ENCODE measurements at regions not wholly inside any gene's neighbourhood (a gene's known extent, or its start where the extent isn't known, plus 50 kb on each side); places are given as distances from the start of the nearest gene placed in this dataset.

DNA sequence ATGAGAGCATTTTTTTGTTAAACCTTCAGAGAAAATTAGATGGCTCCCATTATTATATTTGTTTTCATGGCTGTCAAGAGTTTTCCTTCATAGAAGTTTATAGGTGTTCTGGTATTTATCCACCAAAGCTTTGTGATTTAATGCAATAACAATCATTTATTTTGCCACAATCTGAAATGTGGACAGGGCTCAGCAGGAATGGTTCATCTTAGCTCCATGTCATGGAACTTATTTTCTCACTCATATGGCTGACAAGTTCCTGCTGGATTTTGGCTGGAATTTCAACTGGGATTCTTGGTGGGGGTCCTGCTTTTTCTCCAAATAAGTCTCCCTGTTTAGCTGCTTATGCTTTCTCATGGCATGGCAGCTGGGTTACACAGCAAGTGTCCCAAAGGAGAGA, 876.7 kb downstream of the QKI start:
- Histone ChIP-seq H3K36me3 (no peaks in the 10 kb centered on the region), H3K27ac (replicated peaks in 1 of 4) (no peak overlapping the region), H3K27me3 (no peaks in the 10 kb centered on the region), H3K4me3 (no peak overlapping the region), H3K9me3 (peaks cover 0 to 20% (median 11%) of the 10 kb centered on the region in 4 donors), H3K4me1 (no peaks in the 10 kb centered on the region)
- DNase-seq (ENCODE audit: extremely low spot score) = no peak
- no peak for TF ChIP-seq EP300 (IDR thresholded peaks at IDR 0.05)
- TF ChIP-seq POLR2AphosphoS5 (IDR thresholded peaks at IDR 0.05) = no peak
- TF ChIP-seq POLR2A (IDR thresholded peaks at IDR 0.05; ENCODE audit: low read depth) = no peak
- TF ChIP-seq, protein P1, sequence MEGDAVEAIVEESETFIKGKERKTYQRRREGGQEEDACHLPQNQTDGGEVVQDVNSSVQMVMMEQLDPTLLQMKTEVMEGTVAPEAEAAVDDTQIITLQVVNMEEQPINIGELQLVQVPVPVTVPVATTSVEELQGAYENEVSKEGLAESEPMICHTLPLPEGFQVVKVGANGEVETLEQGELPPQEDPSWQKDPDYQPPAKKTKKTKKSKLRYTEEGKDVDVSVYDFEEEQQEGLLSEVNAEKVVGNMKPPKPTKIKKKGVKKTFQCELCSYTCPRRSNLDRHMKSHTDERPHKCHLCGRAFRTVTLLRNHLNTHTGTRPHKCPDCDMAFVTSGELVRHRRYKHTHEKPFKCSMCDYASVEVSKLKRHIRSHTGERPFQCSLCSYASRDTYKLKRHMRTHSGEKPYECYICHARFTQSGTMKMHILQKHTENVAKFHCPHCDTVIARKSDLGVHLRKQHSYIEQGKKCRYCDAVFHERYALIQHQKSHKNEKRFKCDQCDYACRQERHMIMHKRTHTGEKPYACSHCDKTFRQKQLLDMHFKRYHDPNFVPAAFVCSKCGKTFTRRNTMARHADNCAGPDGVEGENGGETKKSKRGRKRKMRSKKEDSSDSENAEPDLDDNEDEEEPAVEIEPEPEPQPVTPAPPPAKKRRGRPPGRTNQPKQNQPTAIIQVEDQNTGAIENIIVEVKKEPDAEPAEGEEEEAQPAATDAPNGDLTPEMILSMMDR (IDR thresholded peaks at IDR 0.05) = no peak
- intact Hi-C loops (cut with DNase I) = no loop called here

DNA sequence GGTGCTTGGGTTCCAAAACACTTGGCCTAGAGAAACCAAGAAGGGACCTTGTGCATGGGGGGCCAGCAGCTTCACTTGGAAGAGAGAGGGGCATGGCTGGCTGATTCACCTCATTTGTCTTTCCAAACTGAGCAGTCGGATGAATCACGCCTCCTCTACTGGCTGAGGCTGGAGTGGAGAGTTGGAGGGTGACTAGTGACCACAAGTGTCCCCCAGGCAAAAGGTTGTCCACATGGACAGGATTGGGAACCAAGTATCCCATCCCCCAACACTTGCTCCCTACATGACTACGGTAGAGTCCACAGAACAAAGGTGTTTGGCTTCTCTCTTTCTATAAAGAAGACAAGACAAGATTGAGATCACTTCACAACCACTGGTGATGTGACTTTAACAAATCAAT, 875.6 kb downstream of the QKI start:
- TF ChIP-seq POLR2AphosphoS5 (IDR thresholded peaks at IDR 0.05) (no peak), POLR2A (IDR thresholded peaks at IDR 0.05; ENCODE audit: low read depth) (no peak), EP300 (IDR thresholded peaks at IDR 0.05) (no peak)
- TF ChIP-seq, protein P1 (IDR thresholded peaks at IDR 0.05) = no peak
- Histone ChIP-seq H3K27ac (replicated peaks in 1 of 4) (no peak overlapping the region), H3K27me3 (no peaks in the 10 kb centered on the region), H3K4me3 (no peak overlapping the region), H3K36me3 (no peaks in the 10 kb centered on the region), H3K9me3 (peaks cover 0 to 20% (median 11%) of the 10 kb centered on the region in 4 donors), H3K4me1 (no peaks in the 10 kb centered on the region)
- WGBS = 57% methylated on average over 1 of the region's 3 CpGs
- no peak for DNase-seq (ENCODE audit: extremely low spot score)
- intact Hi-C loops (cut with DNase I) = no loop called here

DNA sequence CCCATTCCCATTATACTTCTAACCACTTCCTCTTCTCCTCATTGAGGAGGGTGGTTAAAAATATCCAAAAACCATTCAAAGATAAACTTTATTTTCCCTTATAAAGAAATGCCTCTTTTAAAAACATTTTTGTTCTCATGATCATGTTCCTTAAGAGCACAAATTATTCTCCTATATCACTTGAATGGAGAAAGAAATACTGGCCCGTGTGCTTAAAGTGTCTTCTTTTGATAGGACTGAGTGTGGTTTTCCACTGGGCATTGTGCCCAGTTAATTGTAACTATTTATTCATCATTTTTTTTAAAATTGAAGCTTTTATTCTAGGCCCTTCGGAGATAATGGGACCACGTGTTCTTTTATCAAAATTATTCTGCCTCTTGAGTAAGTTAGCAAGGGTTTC, 871.5 kb downstream of the QKI start:
- Histone ChIP-seq H3K9me3 (peaks cover 0 to 7% (median 4%) of the 10 kb centered on the region in 4 donors), H3K36me3 (no peaks in the 10 kb centered on the region), H3K27me3 (no peaks in the 10 kb centered on the region), H3K4me1 (no peaks in the 10 kb centered on the region), H3K27ac (replicated peaks in 1 of 4) (no peak overlapping the region), H3K4me3 (no peak overlapping the region)
- no peak for DNase-seq (ENCODE audit: extremely low spot score)
- 44% methylated on average over 3 of the region's 3 CpGs for WGBS
- no peak for TF ChIP-seq POLR2AphosphoS5 (IDR thresholded peaks at IDR 0.05)
- TF ChIP-seq EP300 (IDR thresholded peaks at IDR 0.05) = no peak
- TF ChIP-seq, protein P1 (IDR thresholded peaks at IDR 0.05) = no peak
- no peak for TF ChIP-seq POLR2A (IDR thresholded peaks at IDR 0.05; ENCODE audit: low read depth)
- intact Hi-C loops (cut with DNase I) = no loop called here

DNA sequence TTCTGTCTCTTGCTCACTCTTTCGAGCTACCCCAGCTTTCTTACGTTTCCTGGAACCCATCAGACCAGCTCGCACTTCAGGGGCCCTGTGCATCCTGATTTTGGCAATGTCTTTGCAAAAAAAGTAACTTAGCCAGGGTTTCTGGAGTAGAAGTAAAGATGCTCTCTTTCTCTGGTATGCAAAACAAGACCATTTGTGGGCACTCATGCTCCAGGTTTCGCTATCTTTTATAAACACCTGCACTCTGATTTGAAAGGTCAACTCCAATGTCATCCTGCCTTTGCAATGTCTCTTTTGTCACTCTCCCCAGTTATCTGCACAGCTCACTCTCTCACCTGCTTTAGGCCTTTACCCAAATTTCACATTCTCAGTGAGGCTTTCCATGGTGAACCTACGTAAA, 869.1 kb downstream of the QKI start:
- intact Hi-C loops (cut with DNase I) = no loop called here
- TF ChIP-seq EP300 (IDR thresholded peaks at IDR 0.05) (no peak), POLR2AphosphoS5 (IDR thresholded peaks at IDR 0.05) (no peak), POLR2A (IDR thresholded peaks at IDR 0.05; ENCODE audit: low read depth) (no peak)
- TF ChIP-seq, protein P1 (IDR thresholded peaks at IDR 0.05) = no peak
- H3K9me3 ChIP-seq = no peaks in the 10 kb centered on the region
- no peaks in the 10 kb centered on the region for H3K36me3 ChIP-seq
- 84% methylated on average over 5 of the region's 5 CpGs for WGBS
- no peaks in the 10 kb centered on the region for H3K4me1 ChIP-seq
- H3K27ac ChIP-seq (replicated peaks in 1 of 4) = no peak overlapping the region
- H3K27me3 ChIP-seq = no peaks in the 10 kb centered on the region
- no peak for DNase-seq (ENCODE audit: extremely low spot score)
- H3K4me3 ChIP-seq = no peak overlapping the region

DNA sequence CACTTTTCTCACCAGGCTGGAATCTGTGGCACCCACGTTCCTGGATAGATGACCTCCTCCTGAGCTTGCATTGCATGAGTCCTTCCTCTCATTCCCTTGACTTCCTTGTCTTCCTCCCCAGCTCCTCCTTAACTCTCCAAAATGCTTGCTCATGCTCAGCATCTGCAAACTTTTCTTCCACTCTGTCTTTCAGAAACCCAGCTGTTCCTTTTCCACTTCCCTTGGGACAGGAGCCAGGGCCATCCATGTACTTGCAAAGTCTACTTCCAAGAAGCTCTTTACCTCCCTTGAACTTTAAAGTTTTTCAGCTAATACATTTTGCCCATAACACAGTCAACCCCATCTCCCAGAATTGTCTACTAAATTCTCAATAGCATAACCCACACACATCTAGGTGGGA, 861.7 kb downstream of the QKI start:
- TF ChIP-seq POLR2A (IDR thresholded peaks at IDR 0.05; ENCODE audit: low read depth) (no peak), EP300 (IDR thresholded peaks at IDR 0.05) (no peak), POLR2AphosphoS5 (IDR thresholded peaks at IDR 0.05) (no peak)
- TF ChIP-seq, protein P1 (IDR thresholded peaks at IDR 0.05) = no peak
- 56% methylated on average over 1 of the region's 1 CpG for WGBS
- H3K36me3 ChIP-seq = no peaks in the 10 kb centered on the region
- H3K4me3 ChIP-seq = no peak overlapping the region
- peaks cover 0 to 10% (median 0%) of the 10 kb centered on the region in 4 donors for H3K9me3 ChIP-seq
- no peak overlapping the region for H3K27ac ChIP-seq (replicated peaks in 1 of 4)
- no peaks in the 10 kb centered on the region for H3K27me3 ChIP-seq
- intact Hi-C loops (cut with DNase I) = no loop called here
- H3K4me1 ChIP-seq = no peaks in the 10 kb centered on the region
- no peak for DNase-seq (ENCODE audit: extremely low spot score)

Data from esophagus muscularis mucosa (tissue), 4 donors.